ENCODE measurements at regions not wholly inside any gene's neighbourhood (a gene's known extent, or its start where the extent isn't known, plus 50 kb on each side); places are given as distances from the start of the nearest gene placed in this dataset.

DNA sequence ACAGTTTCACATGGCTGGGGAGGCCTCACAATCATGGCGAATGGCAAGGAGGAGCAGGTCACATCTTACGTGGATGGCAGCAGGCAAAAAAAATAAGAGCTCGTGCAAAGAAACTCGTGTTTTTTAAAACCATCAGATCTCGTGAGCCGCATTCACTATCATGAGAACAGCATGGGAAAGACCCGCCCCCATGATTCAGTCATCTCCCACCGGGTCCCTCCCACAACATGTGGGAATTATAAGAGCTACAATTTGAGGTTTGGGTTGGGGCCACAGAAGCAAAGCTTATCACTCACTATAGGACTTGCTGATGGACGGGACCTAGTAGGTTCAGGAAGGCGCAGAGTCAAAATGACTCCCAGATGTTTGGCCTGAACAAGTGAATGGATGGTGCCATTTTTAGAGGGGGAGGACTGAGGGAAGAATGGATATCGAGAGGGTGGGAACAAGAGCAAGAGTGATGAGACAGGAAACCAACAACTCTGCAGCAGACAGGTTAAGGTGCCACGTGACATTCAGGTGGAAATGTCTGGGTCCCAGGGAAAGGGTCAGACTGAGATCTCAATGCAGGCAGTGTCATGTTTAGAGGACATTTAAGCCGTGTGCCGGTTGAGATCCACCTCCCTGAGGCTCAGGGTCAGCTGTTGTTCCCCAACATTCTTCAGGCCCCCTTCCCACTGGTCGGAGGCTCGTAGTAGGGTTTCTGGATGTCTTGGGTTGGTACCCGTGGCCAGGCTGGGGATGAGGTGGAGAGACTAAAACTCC, 85.7 kb downstream of the MYCN start:
- TF ChIP-seq, protein P1, sequence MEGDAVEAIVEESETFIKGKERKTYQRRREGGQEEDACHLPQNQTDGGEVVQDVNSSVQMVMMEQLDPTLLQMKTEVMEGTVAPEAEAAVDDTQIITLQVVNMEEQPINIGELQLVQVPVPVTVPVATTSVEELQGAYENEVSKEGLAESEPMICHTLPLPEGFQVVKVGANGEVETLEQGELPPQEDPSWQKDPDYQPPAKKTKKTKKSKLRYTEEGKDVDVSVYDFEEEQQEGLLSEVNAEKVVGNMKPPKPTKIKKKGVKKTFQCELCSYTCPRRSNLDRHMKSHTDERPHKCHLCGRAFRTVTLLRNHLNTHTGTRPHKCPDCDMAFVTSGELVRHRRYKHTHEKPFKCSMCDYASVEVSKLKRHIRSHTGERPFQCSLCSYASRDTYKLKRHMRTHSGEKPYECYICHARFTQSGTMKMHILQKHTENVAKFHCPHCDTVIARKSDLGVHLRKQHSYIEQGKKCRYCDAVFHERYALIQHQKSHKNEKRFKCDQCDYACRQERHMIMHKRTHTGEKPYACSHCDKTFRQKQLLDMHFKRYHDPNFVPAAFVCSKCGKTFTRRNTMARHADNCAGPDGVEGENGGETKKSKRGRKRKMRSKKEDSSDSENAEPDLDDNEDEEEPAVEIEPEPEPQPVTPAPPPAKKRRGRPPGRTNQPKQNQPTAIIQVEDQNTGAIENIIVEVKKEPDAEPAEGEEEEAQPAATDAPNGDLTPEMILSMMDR (IDR thresholded peaks at IDR 0.05; ENCODE audit: insufficient read depth, low read length, poor library complexity, severe bottlenecking): no peak
- no peak for TF ChIP-seq EZH2phosphoT487 (conservative IDR thresholded peaks at IDR 0.05; ENCODE audit: low read length)
